Caco-2 (cell line): ENCODE measurements at regions not wholly inside any gene's neighbourhood (a gene's known extent, or its start where the extent isn't known, plus 50 kb on each side); places are given as distances from the start of the nearest gene placed in this dataset.

Experiments used
- BruUV-seq: library from RNA; stranded (reverse); fragments of 400-500 nt; replicated peaks from 2 replicates; lab custom pipeline; 2021; lab: Mats Ljungman, UMichigan
- CTCF ChIA-PET: fragments of 300-600 bp; sonication (Branson Sonifier 250); formaldehyde crosslinking; loops from one replicate; lab custom pipeline; 2022; ENCODE audit warnings: antibody characterized with exemption; lab: Charles Lee
- POLR2A ChIA-PET: fragments of 300-600 bp; sonication (Branson Sonifier 250); formaldehyde crosslinking; loops from one replicate; lab custom pipeline; 2022; ENCODE audit warnings: antibody characterized with exemption; lab: Charles Lee
- DNase-seq, 2 experiments: peaks; one replicate each; pipeline versions ENCODE4 v3.0.0 to v3.0.0-alpha.2; 2020 to 2022
- H3K27me3 ChIP-seq: replicated peaks from 2 replicates; pipeline ENCODE4 v1.6.0; 2011; ENCODE audit warnings: low read length; ENCODE audit not compliant: control insufficient read depth, insufficient read depth
- H3K36me3 ChIP-seq: 2 replicates; pipeline ENCODE4 v1.5.1; 2011; ENCODE audit warnings: low read length; ENCODE audit not compliant: control insufficient read depth, insufficient read depth
- H3K4me1 ChIP-seq: fragments of 250-450 bp; sonication (Bioruptor Pico); 2 replicates; pipeline ENCODE4 v1.5.1; 2020; ENCODE audit warnings: mild to moderate bottlenecking
- H3K4me3 ChIP-seq: 2 replicates; pipeline ENCODE4 v1.5.1; 2011; ENCODE audit warnings: low read depth, mild to moderate bottlenecking, control low read depth, low read length
- H3K9me3 ChIP-seq: fragments of 250-450 bp; sonication (Bioruptor Pico); 2 replicates; pipeline ENCODE4 v1.5.1; 2020; ENCODE audit warnings: mild to moderate bottlenecking, moderate library complexity
- H3K27ac Mint-ChIP-seq: one replicate; pipeline ENCODE4 v1.8.0; 2022; ENCODE audit warnings: mixed read lengths; ENCODE audit not compliant: unreplicated experiment
- H3K27me3 Mint-ChIP-seq: one replicate; pipeline ENCODE4 v1.8.0; 2022; ENCODE audit warnings: mixed read lengths; ENCODE audit not compliant: insufficient read depth, unreplicated experiment
- H3K36me3 Mint-ChIP-seq: one replicate; pipeline ENCODE4 v1.8.0; 2022; ENCODE audit warnings: mild to moderate bottlenecking, mixed read lengths; ENCODE audit not compliant: insufficient read depth, unreplicated experiment
- H3K4me1 Mint-ChIP-seq: one replicate; pipeline ENCODE4 v1.8.0; 2022; ENCODE audit warnings: low read depth, mixed read lengths; ENCODE audit not compliant: unreplicated experiment
- H3K4me3 Mint-ChIP-seq: one replicate; pipeline ENCODE4 v1.8.0; 2022; ENCODE audit warnings: mild to moderate bottlenecking, moderate library complexity, mixed read lengths; ENCODE audit not compliant: unreplicated experiment
- H3K9me3 Mint-ChIP-seq: one replicate; pipeline ENCODE4 v1.8.0; 2022; ENCODE audit warnings: mixed read lengths; ENCODE audit not compliant: unreplicated experiment
- CTCF ChIP-seq, 2 experiments: fragments of 200-600 bp in 1 of 2; IDR thresholded peaks; 1 replicate in 1 of 2; 2 replicates in 1 of 2; pipeline versions ENCODE4 v1.5.1 to v1.8.0; 2011 to 2022; ENCODE audit warnings: antibody characterized with exemption in 1 of 2, control low read depth in 1 of 2, inconsistent platforms in 1 of 2, low read depth in 1 of 2, low read length in 1 of 2, mild to moderate bottlenecking in 1 of 2, moderate library complexity in 1 of 2; ENCODE audit not compliant: insufficient read depth in 1 of 2, severe bottlenecking in 1 of 2, unreplicated experiment in 1 of 2
- intact Hi-C: fragments of 100-400 bp; cut with micrococcal nuclease; formaldehyde crosslinking; loops from one replicate; pipeline ENCODE4 v1.10.0; 2022; ENCODE audit not compliant: unreplicated experiment

DNA sequence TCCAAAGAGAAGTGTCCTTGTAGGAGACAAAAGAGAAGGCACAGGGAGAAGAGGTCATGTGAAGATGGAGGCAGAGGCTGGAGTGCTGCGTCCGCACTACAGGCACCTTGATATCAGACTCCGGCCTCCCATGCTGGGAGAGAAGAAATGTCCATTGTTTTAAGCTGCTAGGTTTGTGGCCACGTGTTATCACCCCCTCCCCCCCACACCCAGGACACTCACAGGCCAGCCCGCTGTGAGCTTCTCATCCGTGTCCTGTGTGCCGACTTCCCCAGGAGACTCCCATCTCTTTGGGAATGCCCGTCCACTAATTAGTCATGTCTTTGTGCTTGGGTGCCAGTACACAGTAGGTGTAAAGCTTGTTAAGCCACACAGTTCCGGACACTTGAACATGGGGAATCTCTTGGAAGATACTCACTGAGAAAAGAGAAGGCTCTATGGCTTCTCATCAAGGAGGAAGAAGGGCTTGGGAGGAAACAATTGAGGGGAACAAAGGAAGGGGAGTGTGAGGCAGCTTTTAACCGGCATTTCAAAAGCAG, 1234.7 kb downstream of the TBC1D22A start:
- Histone ChIP-seq H3K4me3 (no peak overlapping the region), H3K4me1 (no peaks in the 10 kb centered on the region), H3K9me3 (no peaks in the 10 kb centered on the region), H3K27me3 (no peaks in the 10 kb centered on the region), H3K36me3 (no peaks in the 10 kb centered on the region)
- Mint-ChIP-seq H3K9me3 (no peaks in the 10 kb centered on the region), H3K4me1 (no peaks in the 10 kb centered on the region), H3K4me3 (no peak overlapping the region), H3K27ac (no peak overlapping the region), H3K27me3 (peaks cover under 1% of the 10 kb centered on the region), H3K36me3 (no peaks in the 10 kb centered on the region)
- ChIA-PET POLR2A (no interaction called here), CTCF (no interaction called here)
- no peak for DNase-seq
- TF ChIP-seq CTCF (IDR thresholded peaks at IDR 0.05; ENCODE audit: insufficient read depth in 1 of 2, low read depth in 1 of 2, low read length in 1 of 2, severe bottlenecking in 1 of 2, unreplicated experiment in 1 of 2) = no peak
- no TSS peak for BruUV-seq
- intact Hi-C loops = no loop called here

GRCh38 chr22:47996446-47996857, 1234.0 kb downstream of the TBC1D22A start:
- BruUV-seq = no TSS peak
- CTCF ChIA-PET = no interaction called here
- no peaks in the 10 kb centered on the region for H3K36me3 ChIP-seq

DNA sequence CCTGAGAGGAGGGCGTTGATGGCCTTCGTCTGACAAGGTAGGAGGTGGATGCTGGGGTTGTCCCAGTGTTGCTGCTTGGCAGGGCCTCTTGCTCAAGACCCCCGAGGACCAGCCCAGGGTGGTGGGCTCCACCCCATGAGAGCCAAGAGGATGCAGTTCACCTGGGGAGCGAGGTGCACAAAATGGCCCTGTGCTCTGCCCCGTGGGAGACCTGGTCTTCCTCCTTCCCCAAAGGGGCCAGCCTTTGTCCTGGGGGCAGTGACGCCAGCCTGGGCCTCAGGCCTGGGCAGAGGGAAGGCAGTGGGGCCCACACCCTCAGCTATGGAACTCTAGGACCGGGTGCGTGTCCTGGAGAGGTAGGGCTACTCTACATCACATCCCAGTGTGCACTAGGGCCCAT, 1233.3 kb downstream of the TBC1D22A start:
- no peak overlapping the region for H3K4me3 ChIP-seq
- ChIA-PET POLR2A (no interaction called here), CTCF (no interaction called here)
- no peak overlapping the region for H3K27ac Mint-ChIP-seq
- no peaks in the 10 kb centered on the region for H3K9me3 Mint-ChIP-seq
- BruUV-seq = no TSS peak
- DNase-seq = no peak
- H3K9me3 ChIP-seq = no peaks in the 10 kb centered on the region
- H3K36me3 ChIP-seq = no peaks in the 10 kb centered on the region
- no peak for TF ChIP-seq CTCF (IDR thresholded peaks at IDR 0.05; ENCODE audit: insufficient read depth in 1 of 2, low read depth in 1 of 2, low read length in 1 of 2, severe bottlenecking in 1 of 2, unreplicated experiment in 1 of 2)
- H3K27me3 Mint-ChIP-seq = no peaks in the 10 kb centered on the region
- H3K36me3 Mint-ChIP-seq = no peaks in the 10 kb centered on the region
- no peak overlapping the region for H3K4me3 Mint-ChIP-seq
- intact Hi-C loops = no loop called here
- no peaks in the 10 kb centered on the region for H3K4me1 ChIP-seq
- no peaks in the 10 kb centered on the region for H3K27me3 ChIP-seq
- H3K4me1 Mint-ChIP-seq = no peaks in the 10 kb centered on the region

More at GRCh38 chr22:47996446-47996857, 1234.0 kb downstream of the TBC1D22A start:
- no peak overlapping the region for H3K4me3 ChIP-seq
- Mint-ChIP-seq H3K4me1 (no peaks in the 10 kb centered on the region), H3K9me3 (no peaks in the 10 kb centered on the region), H3K27me3 (no peaks in the 10 kb centered on the region), H3K36me3 (no peaks in the 10 kb centered on the region), H3K4me3 (no peak overlapping the region), H3K27ac (no peak overlapping the region)
- intact Hi-C loops = no loop called here
- no peaks in the 10 kb centered on the region for H3K9me3 ChIP-seq
- H3K27me3 ChIP-seq = no peaks in the 10 kb centered on the region
- H3K4me1 ChIP-seq = no peaks in the 10 kb centered on the region
- TF ChIP-seq CTCF (IDR thresholded peaks at IDR 0.05; ENCODE audit: insufficient read depth in 1 of 2, low read depth in 1 of 2, low read length in 1 of 2, severe bottlenecking in 1 of 2, unreplicated experiment in 1 of 2) = no peak
- DNase-seq = no peak
- POLR2A ChIA-PET = no interaction called here
